Activated naive CD4-positive, alpha-beta T cell treated with anti-CD3 and anti-CD28 coated beads, Interleukin-2, amount 50 U/mL, for 24 hours (primary cell): ENCODE measurements at regions not wholly inside any gene's neighbourhood (a gene's known extent, or its start where the extent isn't known, plus 50 kb on each side); places are given as distances from the start of the nearest gene placed in this dataset.

Experiments used
- H3K27ac Mint-ChIP-seq: one replicate; pipeline ENCODE4 v1.8.0; 2021; ENCODE audit warnings: mild to moderate bottlenecking, mixed read lengths
- H3K27me3 Mint-ChIP-seq: one replicate; pipeline ENCODE4 v1.8.0; 2021; ENCODE audit warnings: mixed read lengths
- H3K36me3 Mint-ChIP-seq: one replicate; pipeline ENCODE4 v1.8.0; 2021; ENCODE audit warnings: mixed read lengths
- H3K4me1 Mint-ChIP-seq: one replicate; pipeline ENCODE4 v1.8.0; 2021; ENCODE audit warnings: mixed read lengths
- H3K4me3 Mint-ChIP-seq: one replicate; pipeline ENCODE4 v1.8.0; 2021; ENCODE audit warnings: mild to moderate bottlenecking, mixed read lengths
- H3K9me3 Mint-ChIP-seq: one replicate; pipeline ENCODE4 v1.8.0; 2021; ENCODE audit warnings: mixed read lengths

GRCh38 chr3:25151903-25152295 lies 276.2 kb upstream of the RARB start:
- no peak overlapping the region for H3K27ac Mint-ChIP-seq
- no peak overlapping the region for H3K4me3 Mint-ChIP-seq
- no peaks in the 10 kb centered on the region for H3K9me3 Mint-ChIP-seq
- H3K36me3 Mint-ChIP-seq: no peaks in the 10 kb centered on the region
- H3K4me1 Mint-ChIP-seq: no peaks in the 10 kb centered on the region
- H3K27me3 Mint-ChIP-seq: no peaks in the 10 kb centered on the region

GRCh38 chr3:25153136-25153535 lies 274.9 kb upstream of the RARB start:
- H3K36me3 Mint-ChIP-seq: no peaks in the 10 kb centered on the region
- H3K4me1 Mint-ChIP-seq: no peaks in the 10 kb centered on the region
- no peak overlapping the region for H3K27ac Mint-ChIP-seq
- H3K4me3 Mint-ChIP-seq: no peak overlapping the region
- H3K9me3 Mint-ChIP-seq: no peaks in the 10 kb centered on the region
- H3K27me3 Mint-ChIP-seq: no peaks in the 10 kb centered on the region

- H3K9me3 Mint-ChIP-seq: no peaks in the 10 kb centered on the region
- no peaks in the 10 kb centered on the region for H3K36me3 Mint-ChIP-seq
- no peak overlapping the region for H3K4me3 Mint-ChIP-seq
- no peaks in the 10 kb centered on the region for H3K27me3 Mint-ChIP-seq
- no peaks in the 10 kb centered on the region for H3K4me1 Mint-ChIP-seq
- H3K27ac Mint-ChIP-seq: no peak overlapping the region
Observed at GRCh38 chr3:25153561-25153960, 274.5 kb upstream of the RARB start.

- H3K4me3 Mint-ChIP-seq: no peak overlapping the region
- H3K9me3 Mint-ChIP-seq: no peaks in the 10 kb centered on the region
- no peaks in the 10 kb centered on the region for H3K27me3 Mint-ChIP-seq
- no peak overlapping the region for H3K27ac Mint-ChIP-seq
- H3K36me3 Mint-ChIP-seq: no peaks in the 10 kb centered on the region
- H3K4me1 Mint-ChIP-seq: no peaks in the 10 kb centered on the region
Observed at GRCh38 chr3:25155652-25156471, 272.2 kb upstream of the RARB start.

GRCh38 chr3:25156626-25157025 lies 271.4 kb upstream of the RARB start:
- no peaks in the 10 kb centered on the region for H3K4me1 Mint-ChIP-seq

GRCh38 chr3:25165306-25165705 lies 262.8 kb upstream of the RARB start:
- Mint-ChIP-seq H3K27me3 (no peaks in the 10 kb centered on the region), H3K36me3 (no peaks in the 10 kb centered on the region), H3K4me1 (no peaks in the 10 kb centered on the region), H3K27ac (no peak overlapping the region), H3K4me3 (no peak overlapping the region), H3K9me3 (no peaks in the 10 kb centered on the region)

More at GRCh38 chr3:25156626-25157025, 271.4 kb upstream of the RARB start:
- Mint-ChIP-seq H3K27me3 (no peaks in the 10 kb centered on the region), H3K4me3 (no peak overlapping the region), H3K27ac (no peak overlapping the region), H3K9me3 (no peaks in the 10 kb centered on the region), H3K36me3 (no peaks in the 10 kb centered on the region)

GRCh38 chr3:25166016-25166415 lies 262.0 kb upstream of the RARB start:
- no peaks in the 10 kb centered on the region for H3K36me3 Mint-ChIP-seq
- no peaks in the 10 kb centered on the region for H3K27me3 Mint-ChIP-seq
- H3K27ac Mint-ChIP-seq: no peak overlapping the region
- no peaks in the 10 kb centered on the region for H3K9me3 Mint-ChIP-seq
- H3K4me3 Mint-ChIP-seq: no peak overlapping the region
- H3K4me1 Mint-ChIP-seq: no peaks in the 10 kb centered on the region

GRCh38 chr3:25169151-25169550 lies 258.9 kb upstream of the RARB start:
- Mint-ChIP-seq H3K9me3 (no peaks in the 10 kb centered on the region), H3K4me3 (no peak overlapping the region), H3K27ac (no peak overlapping the region), H3K27me3 (no peaks in the 10 kb centered on the region), H3K4me1 (no peaks in the 10 kb centered on the region), H3K36me3 (no peaks in the 10 kb centered on the region)

GRCh38 chr3:25170021-25170420 lies 258.0 kb upstream of the RARB start:
- no peak overlapping the region for H3K4me3 Mint-ChIP-seq
- H3K27ac Mint-ChIP-seq: no peak overlapping the region
- H3K27me3 Mint-ChIP-seq: no peaks in the 10 kb centered on the region
- no peaks in the 10 kb centered on the region for H3K9me3 Mint-ChIP-seq
- no peaks in the 10 kb centered on the region for H3K36me3 Mint-ChIP-seq
- no peaks in the 10 kb centered on the region for H3K4me1 Mint-ChIP-seq

GRCh38 chr3:25171118-25171807 lies 256.8 kb upstream of the RARB start:
- Mint-ChIP-seq H3K4me1 (no peaks in the 10 kb centered on the region), H3K4me3 (no peak overlapping the region), H3K36me3 (no peaks in the 10 kb centered on the region), H3K27me3 (no peaks in the 10 kb centered on the region), H3K9me3 (no peaks in the 10 kb centered on the region), H3K27ac (no peak overlapping the region)

- Mint-ChIP-seq H3K9me3 (no peaks in the 10 kb centered on the region), H3K27ac (no peak overlapping the region), H3K27me3 (no peaks in the 10 kb centered on the region), H3K4me3 (no peak overlapping the region), H3K4me1 (no peaks in the 10 kb centered on the region), H3K36me3 (no peaks in the 10 kb centered on the region)
Observed at GRCh38 chr3:25171897-25172296, 256.2 kb upstream of the RARB start.

- Mint-ChIP-seq H3K4me1 (no peaks in the 10 kb centered on the region), H3K9me3 (no peaks in the 10 kb centered on the region), H3K36me3 (no peaks in the 10 kb centered on the region), H3K27ac (no peak overlapping the region), H3K27me3 (no peaks in the 10 kb centered on the region), H3K4me3 (no peak overlapping the region)
Observed at GRCh38 chr3:25173606-25174005, 254.5 kb upstream of the RARB start.

- Mint-ChIP-seq H3K4me1 (no peaks in the 10 kb centered on the region), H3K36me3 (no peaks in the 10 kb centered on the region), H3K27ac (no peak overlapping the region), H3K27me3 (no peaks in the 10 kb centered on the region), H3K9me3 (no peaks in the 10 kb centered on the region), H3K4me3 (no peak overlapping the region)
Observed at GRCh38 chr3:25174251-25174650, 253.8 kb upstream of the RARB start.

- Mint-ChIP-seq H3K27ac (no peak overlapping the region), H3K4me1 (no peaks in the 10 kb centered on the region), H3K4me3 (no peak overlapping the region), H3K36me3 (no peaks in the 10 kb centered on the region), H3K9me3 (no peaks in the 10 kb centered on the region), H3K27me3 (no peaks in the 10 kb centered on the region)
Observed at GRCh38 chr3:25177041-25177440, 251.0 kb upstream of the RARB start.

GRCh38 chr3:25178672-25179071 lies 249.4 kb upstream of the RARB start:
- no peaks in the 10 kb centered on the region for H3K27me3 Mint-ChIP-seq
- H3K36me3 Mint-ChIP-seq: no peaks in the 10 kb centered on the region
- peaks cover 6% of the 10 kb centered on the region for H3K9me3 Mint-ChIP-seq
- H3K27ac Mint-ChIP-seq: no peak overlapping the region
- H3K4me3 Mint-ChIP-seq: no peak overlapping the region
- no peaks in the 10 kb centered on the region for H3K4me1 Mint-ChIP-seq

- Mint-ChIP-seq H3K4me1 (no peaks in the 10 kb centered on the region), H3K27me3 (no peaks in the 10 kb centered on the region), H3K27ac (no peak overlapping the region), H3K36me3 (no peaks in the 10 kb centered on the region), H3K9me3 (peaks cover 10% of the 10 kb centered on the region), H3K4me3 (no peak overlapping the region)
Observed at GRCh38 chr3:25181096-25181495, 247.0 kb upstream of the RARB start.
